ENCODE measurements at regions not wholly inside any gene's neighbourhood (a gene's known extent, or its start where the extent isn't known, plus 50 kb on each side); places are given as distances from the start of the nearest gene placed in this dataset.
"Not testable (repeated sequence)": the region's sequence is repeated elsewhere in the genome, so short reads cannot be mapped to it uniquely, and the experiment has no call there.

DNA sequence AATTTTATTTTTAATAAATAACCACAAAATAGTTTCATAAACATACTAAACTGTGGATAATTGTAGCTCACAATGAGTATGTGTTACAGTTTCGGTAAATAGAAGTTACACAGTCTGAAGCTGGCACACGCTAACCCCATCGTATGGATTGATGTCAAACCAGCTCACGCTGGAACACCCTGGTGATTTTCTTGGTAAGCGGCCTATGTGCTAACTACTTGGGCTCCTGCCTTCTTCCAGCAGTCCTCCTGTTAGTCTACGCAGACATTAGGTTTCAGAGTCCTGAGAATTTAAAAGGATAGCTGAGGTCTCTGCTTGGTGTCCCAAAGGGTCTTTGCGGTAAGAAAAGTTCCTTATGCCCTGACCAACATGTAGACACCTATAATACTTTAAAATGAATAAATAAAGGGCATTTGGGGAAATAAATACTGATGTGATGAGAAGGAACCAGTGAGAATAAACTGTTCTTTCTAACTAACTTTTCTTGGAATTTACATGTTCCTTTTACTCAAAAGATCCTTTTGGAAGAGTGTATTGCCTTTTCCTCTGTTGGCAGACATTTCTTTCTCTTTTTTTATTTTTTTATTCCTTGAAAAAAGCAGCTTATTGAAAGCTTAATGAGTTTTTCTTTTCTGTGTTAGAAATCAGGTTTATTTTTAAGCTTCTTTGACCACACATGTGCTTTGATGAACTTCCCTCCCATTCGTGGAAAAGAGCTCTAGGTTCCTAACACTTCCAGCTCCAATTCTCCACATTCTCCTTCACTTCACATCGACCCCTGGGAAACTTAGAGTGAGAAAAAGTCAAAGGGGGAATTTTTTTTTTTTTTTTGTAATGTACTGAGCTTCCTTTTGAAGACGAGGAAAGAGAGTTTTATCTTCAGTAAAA, 322.2 kb downstream of the IRS1 start:
- DNase-seq (ENCODE audit: low spot score) = no peak

DNA sequence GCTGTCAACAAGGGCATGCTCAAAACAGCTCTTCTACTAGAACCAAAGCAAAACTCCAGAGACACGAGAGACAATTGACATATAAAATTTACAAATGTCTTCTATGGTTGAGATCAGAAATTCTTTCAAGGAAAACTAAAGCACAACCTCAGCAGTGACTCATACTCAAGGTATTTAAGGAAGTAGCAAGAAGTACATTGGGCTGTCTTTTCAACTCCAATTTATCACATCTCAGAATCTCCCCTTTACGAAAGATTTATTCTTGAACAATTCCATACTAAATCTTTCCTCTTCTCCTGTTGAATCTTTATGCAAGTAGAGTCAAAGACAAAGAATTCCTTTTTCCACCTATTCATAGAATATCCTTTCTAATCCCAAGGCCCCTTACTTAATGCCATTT, 324.0 kb downstream of the IRS1 start:
- peak; percentile 43 for DNase-seq (ENCODE audit: low spot score)

DNA sequence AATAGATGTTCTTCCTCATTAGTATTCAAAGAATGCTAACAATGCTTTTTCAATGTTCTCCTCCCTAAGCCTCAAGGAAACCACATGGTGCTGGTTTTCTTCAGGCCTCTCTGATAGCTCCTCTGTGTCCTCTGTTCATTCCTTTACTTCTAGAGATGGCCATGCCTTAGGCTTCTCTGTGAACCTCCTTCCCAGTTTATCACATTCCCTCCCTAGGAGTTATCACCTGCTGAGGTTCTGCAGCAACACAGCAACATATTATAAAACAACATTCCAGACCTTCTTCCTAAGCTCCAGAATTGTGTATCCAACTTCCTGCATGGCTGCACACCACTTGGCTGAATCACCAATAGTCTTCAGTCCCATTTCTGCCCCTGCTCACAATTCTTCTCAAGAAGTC, 325.5 kb downstream of the IRS1 start:
- DNase-seq (ENCODE audit: low spot score) = no peak

DNA sequence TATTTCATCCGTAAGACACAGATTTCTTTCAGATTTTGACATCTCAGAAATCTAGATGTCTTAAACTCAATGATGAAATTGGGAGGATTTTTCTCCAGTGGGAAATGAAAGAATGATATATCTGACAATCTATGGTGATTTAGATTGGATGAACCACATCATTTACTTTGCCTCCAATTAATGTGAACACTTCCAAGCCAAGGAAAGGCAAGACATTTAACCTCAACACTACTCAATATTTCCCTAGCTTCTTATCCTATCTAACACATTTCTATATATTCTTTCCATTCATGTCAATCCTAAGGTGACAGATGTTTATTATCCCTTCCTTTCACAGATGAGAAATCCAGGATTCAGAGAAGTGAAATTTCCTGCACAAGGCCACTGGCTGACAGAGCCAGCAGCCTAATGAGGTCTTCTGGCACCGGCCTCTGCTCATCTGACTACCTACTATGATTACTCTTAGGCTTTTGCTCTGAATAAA, 327.6 kb downstream of the IRS1 start:
- no peak for DNase-seq (ENCODE audit: low spot score)

DNA sequence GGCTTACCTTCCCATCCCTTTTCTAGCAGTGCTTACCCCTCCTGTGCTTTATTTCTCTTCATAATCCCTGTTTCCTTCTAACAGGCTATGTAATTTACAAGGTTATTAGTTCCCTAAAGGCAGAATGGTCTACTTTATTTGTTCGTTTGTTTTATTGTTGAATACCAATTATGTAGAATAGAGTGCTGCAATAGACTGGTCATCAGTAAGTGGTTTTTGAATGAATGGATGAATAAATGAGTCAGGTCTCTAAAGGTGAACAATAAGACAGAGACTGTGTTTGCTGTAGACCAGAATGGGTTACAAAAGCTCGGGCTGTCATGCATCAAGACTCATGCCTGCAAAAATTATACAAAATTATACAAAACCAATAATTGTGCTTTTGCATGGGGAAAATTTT, 332.0 kb downstream of the IRS1 start:
- DNase-seq (ENCODE audit: low spot score) = no peak

DNA sequence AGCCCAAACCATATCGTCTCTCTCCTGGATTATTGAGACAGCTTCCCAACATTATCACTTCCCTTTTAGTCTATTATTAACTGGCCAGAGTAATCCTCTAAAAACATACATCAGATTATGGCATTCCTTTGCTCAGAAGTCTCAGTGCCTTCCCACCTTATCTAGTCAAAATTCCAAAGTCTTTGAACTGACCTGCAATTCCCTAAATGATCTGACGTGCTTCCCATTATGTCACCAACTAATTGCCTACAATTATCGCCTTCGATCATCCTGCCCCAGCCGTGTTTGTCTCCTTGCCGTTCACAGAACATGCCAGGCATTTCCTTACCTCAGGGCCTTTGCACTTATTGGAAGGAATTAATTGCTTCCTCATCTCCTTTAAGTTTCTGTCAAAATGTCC, 332.4 kb downstream of the IRS1 start:
- DNase-seq (ENCODE audit: low spot score) = no peak

DNA sequence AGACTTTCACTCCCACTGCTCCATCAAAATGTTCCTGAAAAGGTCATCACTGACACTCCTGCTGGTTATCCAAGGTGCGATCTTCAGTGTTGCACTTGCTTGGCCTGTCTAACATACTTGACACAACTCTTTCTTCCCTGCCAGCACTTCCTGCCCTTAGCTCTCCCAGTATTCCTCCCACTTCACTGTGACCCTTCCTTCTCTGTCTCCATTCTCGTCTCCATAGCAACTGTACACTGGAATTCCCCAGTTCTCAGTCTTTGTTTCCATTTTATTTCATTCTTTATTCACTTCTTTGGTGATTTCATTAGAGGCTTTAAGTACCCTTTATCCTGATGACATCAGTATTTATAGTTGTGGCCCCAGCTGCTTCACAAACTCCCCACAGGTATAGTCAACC, 333.0 kb downstream of the IRS1 start:
- DNase-seq (ENCODE audit: low spot score) = no peak

DNA sequence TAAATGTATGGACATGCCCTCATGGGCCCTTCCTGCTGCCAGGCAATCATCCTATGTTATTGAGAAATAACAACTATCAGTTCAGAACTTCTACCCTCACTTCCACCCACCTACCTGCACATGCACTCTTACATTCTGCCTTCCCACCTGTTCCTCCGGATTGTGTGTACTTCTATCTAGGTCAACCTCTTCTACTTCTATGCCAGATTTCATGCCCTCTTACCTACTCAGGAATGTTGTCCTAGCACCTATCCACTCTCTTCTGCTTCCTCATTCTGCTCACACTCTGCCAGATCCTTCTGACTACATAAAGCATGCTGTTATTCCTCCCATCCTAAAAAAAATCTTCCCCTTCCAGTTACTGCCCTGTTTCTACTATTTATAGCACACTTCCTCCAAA, 333.5 kb downstream of the IRS1 start:
- no peak for DNase-seq (ENCODE audit: low spot score)

DNA sequence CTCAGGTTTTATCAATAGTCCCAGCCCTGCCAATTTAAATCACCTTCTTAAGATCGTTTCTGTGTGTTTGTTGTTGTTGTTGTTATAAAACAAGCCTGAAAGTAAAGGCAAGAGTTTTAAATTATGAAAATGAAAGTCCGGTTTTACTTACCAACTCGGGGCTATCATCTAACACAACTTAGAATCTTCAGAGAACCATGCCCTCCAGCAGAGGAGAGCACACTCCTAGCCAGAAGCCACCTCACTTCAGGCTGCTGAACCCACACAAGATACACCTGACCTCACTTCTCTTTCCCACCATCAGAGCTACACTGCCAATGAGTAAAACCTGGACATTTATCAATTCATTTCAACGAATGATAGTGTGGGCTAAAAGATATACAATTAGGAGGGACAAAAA, 335.2 kb downstream of the IRS1 start:
- DNase-seq (ENCODE audit: low spot score) = no peak

DNA sequence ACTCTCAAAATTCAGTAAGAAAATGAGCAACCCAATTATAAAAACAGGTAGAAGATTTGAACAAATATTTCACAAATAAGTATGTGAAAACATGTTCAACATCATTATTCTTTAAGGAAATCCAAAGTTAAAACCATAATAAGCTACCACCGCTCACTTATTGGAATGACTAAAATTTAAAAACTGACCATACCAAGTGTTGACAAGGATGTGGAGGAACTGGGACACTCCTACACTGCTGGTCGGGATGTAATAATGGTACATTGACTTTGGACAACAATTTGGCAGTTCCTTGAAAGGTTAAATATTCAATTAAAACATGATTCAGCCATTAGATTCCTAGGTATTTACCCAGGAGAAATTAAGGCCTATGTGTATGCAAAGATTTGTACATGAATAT, 336.5 kb downstream of the IRS1 start:
- no peak for DNase-seq (ENCODE audit: low spot score)

DNA sequence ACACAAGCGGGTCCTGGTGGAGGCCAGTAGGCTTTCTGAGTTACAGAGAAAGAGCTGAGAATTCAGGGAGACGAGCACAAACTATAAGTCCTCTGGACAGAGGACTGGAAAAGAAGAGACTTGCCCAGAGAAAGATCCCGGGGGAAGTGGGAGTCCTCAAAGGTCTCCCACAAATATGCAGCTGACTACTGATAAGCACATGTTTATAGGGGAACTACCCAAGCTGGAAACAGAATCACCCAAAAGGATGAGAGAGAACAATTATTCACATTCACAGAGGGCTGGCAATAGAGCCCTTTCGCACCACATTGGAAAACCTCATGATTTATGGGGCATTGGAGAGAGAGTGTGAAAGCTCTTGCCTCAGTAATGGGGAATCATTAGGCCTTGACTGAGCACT, 337.6 kb downstream of the IRS1 start:
- no peak for DNase-seq (ENCODE audit: low spot score)

DNA sequence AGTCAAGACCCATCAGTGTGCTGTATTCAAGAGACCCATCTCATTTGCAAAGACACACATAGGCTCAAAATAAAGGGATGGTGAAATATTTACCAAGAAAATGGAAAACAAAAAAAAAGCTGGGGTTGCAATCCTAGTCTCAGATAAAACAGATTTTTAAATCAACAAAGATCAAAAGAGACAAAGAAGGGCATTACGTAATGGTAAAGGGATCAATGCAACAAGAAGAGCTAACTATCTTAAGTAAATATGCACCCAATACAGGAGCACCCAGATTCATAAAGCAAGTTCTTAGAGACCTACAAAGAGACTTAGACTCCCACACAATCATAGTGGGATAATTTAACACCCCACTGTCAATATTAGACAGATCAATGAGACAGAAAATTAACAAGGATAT, 343.5 kb downstream of the IRS1 start:
- DNase-seq (ENCODE audit: low spot score) = not testable (repeated sequence)

DNA sequence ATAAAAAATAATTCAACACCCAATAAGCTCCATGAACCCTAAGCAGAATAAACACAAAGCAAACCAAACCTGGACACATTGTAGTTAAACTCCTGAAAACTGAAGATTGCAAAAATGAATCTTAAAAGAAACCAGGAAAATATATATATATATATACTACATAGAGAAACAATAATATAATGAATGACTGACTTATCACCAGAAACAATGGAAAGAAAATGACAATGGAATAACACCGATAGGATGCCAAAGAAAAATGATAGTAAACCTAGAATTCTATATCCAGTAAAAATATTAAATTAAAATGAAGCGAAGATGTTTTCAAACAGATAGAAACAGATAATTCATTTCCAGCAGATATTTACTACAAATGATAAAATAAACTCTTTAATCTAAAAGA, 346.9 kb downstream of the IRS1 start:
- DNase-seq (ENCODE audit: low spot score) = no peak

DNA sequence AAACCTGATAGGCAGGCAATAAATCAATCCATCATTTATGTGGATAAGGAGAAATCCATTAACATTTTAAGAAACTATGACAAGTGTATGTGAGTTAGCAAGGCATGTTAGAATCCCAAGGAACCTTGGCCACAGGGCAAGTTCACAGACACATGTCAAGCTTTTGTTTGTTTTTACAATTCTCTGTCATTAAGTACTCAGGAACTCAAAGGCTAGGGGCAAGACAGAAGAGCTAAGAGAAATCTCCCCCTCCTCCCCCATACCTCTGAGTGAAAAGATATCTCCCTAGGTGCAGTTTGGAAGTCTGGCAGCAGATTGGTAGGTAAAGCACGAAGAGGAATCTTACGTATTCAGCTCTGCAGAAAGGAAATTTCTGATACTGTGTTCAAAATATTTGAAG, 348.1 kb downstream of the IRS1 start:
- DNase-seq (ENCODE audit: low spot score) = no peak

DNA sequence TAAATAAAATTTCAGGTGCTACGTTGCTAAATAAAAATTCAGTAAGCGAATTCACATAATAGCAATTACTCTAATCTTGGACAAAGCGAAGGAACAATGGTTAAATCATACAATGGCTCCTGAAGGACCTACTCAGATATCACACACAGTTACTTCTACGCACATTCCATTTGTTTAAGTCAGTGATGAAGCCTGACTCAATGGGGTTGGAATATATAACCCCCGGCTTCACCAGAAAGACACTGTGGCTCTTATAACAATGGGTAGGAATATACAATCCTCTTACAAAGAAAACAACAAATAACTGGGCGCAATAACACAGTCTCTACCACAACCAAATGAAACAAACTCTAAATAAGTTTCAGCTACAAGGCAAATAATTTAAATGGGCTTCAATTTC, 349.5 kb downstream of the IRS1 start:
- no peak for DNase-seq (ENCODE audit: low spot score)

DNA sequence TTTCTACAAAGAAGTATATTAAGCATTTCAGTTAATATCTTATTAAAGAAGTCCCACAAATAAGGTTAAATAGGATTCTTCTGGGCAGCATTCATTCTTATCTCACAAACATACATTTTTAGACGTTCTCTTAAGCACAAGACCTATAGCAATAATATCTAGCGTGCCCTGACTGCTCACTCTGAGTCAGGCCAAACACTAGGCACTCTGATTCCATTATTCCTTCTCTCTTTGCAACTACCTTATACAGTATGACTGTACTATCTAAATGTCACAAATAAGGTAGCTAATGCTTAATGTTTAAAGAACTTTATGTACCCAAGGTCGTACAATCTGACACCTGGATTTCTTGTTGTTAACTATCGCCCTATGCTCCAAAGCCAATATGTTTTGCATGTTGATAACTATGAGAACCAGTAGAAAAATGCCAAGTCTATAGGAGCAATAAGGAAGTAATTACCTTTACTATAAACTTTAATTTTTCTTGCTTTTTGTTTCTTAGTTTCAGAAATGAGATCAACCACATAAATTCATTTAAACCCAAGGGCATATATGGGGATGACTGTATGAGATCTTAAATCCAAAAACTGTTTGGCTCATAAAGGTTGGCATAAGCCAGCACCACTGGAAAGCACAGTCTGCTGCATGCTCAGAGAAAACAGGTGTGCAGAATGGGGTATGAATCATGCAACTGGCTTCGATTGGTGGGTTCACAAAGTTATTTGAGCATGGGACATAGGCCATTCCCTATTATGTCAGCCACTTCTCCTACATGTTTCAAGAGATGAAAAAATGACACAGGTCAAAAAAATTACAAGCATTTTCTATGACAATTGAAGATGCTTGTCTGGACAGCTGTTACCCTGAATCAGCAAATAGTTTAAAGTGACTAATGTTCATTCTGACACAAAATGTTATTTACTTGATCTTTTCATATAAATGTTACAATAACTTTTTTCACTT, 352.0 kb downstream of the IRS1 start:
- DNase-seq (ENCODE audit: low spot score) = no peak

DNA sequence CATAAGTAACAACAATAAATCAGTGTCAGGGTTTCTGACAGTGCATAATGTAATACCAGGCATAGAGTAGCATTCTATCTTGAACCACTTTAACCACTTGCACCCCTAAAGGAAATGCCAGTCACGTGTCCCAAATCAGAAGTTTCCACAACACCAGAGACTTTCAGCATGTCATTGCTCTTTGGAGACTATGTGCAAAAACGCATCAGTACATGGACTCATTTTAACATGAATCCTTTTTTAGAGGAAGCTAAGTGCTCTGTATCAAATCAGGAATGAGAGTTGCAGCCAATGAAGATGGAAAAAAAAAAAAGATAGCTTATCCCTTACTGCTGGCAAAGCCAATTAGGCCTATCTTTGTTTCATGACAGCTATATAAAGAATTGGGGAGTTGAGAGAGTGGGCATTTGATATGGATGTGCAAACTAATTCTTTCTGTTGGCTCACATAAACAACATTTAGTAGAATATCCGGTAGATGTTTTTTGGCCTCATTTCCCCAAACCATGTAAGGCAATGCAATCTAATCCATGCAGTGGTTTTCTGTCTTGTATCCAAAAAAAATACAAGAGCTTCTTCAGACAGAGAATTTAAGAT, 353.1 kb downstream of the IRS1 start:
- no peak for DNase-seq (ENCODE audit: low spot score)

DNA sequence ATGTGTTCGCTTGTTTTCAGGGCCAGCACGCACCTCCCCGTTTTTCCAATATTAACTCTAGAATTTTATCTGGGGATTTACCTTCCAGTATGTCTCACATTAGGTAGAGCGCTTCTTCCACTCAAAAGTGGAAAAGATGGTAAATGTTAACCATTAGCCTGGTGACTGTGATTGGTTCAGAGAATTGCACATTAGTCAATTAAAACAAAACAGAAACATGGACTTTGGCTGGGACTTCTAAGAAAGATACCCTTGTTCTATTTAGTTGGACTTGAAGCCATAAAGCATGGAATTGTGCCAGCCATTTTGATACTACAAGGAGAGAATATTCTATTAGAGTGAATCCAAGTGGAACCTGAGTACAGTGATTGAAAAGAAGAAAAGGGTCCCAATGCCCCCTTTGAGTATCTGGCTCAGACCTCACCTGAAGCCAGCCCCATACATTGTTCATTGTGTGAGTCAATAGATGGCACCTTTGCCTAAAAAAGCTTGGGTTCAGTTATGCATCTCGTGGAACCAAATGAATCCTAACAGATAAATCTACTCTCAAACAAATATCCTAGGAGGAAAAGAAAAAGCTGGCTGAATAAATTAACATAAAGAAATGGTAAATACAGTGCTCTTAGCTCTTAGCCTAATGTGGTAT, 354.3 kb downstream of the IRS1 start:
- no peak for DNase-seq (ENCODE audit: low spot score)

DNA sequence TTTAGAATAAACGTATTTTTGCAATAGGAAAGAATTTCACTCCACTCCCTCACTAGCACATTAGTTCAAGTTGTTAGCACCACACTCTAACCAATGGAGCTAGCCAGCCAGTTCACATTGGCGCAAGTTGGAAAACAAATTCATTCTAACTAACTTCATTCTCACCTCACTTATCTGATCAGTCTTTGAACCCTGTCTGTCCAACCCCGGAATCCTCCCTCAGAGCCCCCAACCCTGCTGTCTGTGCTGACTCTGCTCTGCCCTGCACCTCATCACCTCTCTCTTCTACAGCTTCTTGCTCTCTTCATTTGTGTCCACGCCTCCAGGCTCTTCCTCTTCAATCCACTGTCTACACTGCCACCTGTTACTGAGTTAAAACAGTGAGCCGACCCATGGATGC, 356.5 kb downstream of the IRS1 start:
- no peak for DNase-seq (ENCODE audit: low spot score)

DNA sequence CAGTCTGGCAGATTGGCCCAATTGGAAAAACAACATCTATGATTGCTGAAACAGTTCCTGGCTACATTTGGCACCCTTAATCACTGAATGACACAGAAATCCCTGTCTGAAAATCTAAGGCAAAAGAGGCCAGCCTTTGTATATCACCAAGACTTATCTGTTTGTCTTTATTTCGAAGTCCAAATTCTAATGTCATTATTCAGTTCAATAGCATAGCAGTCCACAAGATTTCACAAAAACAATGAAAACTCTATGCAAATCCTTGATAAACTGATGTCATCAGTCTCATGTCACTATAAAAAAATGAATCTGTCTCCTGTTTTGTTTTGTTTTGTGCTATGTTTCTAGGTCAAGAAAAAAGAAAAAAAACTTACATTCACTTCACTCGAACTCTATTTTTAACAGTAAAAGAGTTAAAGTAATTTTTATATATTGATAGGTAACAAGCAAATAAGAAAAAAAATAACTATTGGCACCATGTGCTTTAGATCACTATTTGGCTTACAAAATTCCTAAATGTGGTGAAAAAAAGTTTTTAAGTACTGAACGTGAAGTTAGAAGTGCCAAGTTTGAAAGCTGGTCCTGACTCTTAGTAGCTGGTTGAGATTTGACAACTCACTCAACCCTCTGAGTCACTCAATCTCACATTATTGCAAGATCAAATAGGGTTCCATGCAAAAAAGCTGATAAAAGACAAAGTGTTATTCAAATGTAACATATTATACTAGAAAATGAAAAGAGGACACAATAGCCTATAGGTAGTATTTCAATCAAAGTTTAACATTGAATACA, 359.3 kb downstream of the IRS1 start:
- DNase-seq (ENCODE audit: low spot score) = no peak

DNA sequence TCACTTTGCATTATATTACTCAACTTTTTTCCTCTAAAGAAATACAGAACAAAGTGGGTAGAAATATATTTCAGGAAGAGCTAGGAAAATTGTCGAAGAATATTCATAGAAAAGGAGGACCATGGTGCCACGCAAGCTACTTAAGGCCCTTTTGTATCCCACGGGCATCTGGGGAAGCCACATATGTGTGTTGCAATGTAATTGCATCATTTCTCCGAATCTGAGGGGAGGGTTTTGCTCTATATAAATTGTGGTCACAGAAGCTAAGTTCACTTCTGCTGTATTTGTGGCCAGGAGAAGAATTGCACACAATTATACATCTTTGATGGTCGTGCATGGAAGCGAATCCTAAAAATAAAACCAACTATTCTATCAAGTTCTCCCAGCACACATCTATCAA, 360.3 kb downstream of the IRS1 start:
- peak; percentile 91 for DNase-seq (ENCODE audit: low spot score)

Data from H4 (cell line).